Tibial nerve (tissue), 3 donors: ENCODE measurements at regions not wholly inside any gene's neighbourhood (a gene's known extent, or its start where the extent isn't known, plus 50 kb on each side); places are given as distances from the start of the nearest gene placed in this dataset.

ENCODE experiments used
- POLR2A ChIP-seq, 2 donors: fragments of 450-650 bp; IDR thresholded peaks; one replicate each; pipeline ENCODE4 v1.6.1; 2017; ENCODE audit warnings: antibody characterized with exemption in 2 of 2, mild to moderate bottlenecking in 2 of 2, moderate library complexity in 2 of 2
- TF ChIP-seq, protein P1 (sequence below), 5 experiments: fragments of 200-600 bp in 3 of 5; fragments of 450-650 bp in 2 of 5; sonication (generic) in 3 of 5; IDR thresholded peaks; one replicate each; pipeline ENCODE4 v1.5.1; 2016 to 2019; ENCODE audit warnings: antibody characterized with exemption in 5 of 5, mild to moderate bottlenecking in 3 of 5, moderate library complexity in 2 of 5

DNA sequence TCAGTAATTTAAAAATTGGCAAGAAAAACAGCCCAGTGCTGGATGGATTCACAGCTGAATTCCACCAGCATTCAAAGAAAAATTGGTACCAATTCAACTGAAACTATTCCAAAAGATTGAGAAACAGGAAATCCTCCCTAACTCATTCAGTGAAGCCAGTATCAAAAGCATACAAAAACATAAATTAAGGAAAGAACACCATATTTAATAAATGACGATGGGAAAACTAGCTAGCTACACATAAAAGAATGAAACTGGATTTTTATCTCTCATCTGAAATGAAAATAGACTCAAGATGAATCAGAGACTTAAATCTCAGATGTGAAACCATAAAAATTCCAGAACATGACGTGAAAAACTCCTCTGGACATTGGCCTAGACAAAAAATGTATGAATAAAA is 516.8 kb upstream of the SPANXN1 start:
- TF ChIP-seq, protein P1, sequence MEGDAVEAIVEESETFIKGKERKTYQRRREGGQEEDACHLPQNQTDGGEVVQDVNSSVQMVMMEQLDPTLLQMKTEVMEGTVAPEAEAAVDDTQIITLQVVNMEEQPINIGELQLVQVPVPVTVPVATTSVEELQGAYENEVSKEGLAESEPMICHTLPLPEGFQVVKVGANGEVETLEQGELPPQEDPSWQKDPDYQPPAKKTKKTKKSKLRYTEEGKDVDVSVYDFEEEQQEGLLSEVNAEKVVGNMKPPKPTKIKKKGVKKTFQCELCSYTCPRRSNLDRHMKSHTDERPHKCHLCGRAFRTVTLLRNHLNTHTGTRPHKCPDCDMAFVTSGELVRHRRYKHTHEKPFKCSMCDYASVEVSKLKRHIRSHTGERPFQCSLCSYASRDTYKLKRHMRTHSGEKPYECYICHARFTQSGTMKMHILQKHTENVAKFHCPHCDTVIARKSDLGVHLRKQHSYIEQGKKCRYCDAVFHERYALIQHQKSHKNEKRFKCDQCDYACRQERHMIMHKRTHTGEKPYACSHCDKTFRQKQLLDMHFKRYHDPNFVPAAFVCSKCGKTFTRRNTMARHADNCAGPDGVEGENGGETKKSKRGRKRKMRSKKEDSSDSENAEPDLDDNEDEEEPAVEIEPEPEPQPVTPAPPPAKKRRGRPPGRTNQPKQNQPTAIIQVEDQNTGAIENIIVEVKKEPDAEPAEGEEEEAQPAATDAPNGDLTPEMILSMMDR (IDR thresholded peaks at IDR 0.05) = no peak
- no peak for TF ChIP-seq POLR2A (IDR thresholded peaks at IDR 0.05)
